HepG2 (cell line): ENCODE measurements at regions not wholly inside any gene's neighbourhood (a gene's known extent, or its start where the extent isn't known, plus 50 kb on each side); places are given as distances from the start of the nearest gene placed in this dataset.

Experiments used
- MXI1 ChIP-seq: IDR thresholded peaks from 3 replicates; pipeline ENCODE4 v1.6.1; 2012; ENCODE audit warnings: low read depth, low read length, inconsistent platforms, borderline replicate concordance
- PHF8 ChIP-seq: sonication (generic); formaldehyde crosslinking; IDR thresholded peaks from 2 replicates; pipeline ENCODE4 v1.5.0; 2020; ENCODE audit warnings: missing genetic modification reagents
- POLR2A ChIP-seq, 2 experiments: IDR thresholded peaks; 2 replicates each; pipeline ENCODE4 v1.6.1; 2011; ENCODE audit warnings: low read depth in 2 of 2, low read length in 2 of 2, mild to moderate bottlenecking in 1 of 2, moderate library complexity in 1 of 2; ENCODE audit not compliant: insufficient read depth in 1 of 2
- TF ChIP-seq, protein P1 (sequence below): sonication (generic); formaldehyde crosslinking; IDR thresholded peaks from 2 replicates; pipeline ENCODE4 v1.8.1; 2022; ENCODE audit warnings: low read depth, mild to moderate bottlenecking, missing genetic modification reagents
- TF ChIP-seq, protein P2 (sequence below): sonication (generic); formaldehyde crosslinking; IDR thresholded peaks from 2 replicates; pipeline ENCODE4 v1.4.0; 2020; ENCODE audit warnings: missing genetic modification reagents, mild to moderate bottlenecking, borderline replicate concordance
- TF ChIP-seq, protein P3 (sequence below): sonication (generic); formaldehyde crosslinking; IDR thresholded peaks from 2 replicates; pipeline ENCODE4 v1.4.0; 2020; ENCODE audit warnings: missing genetic modification reagents

DNA sequence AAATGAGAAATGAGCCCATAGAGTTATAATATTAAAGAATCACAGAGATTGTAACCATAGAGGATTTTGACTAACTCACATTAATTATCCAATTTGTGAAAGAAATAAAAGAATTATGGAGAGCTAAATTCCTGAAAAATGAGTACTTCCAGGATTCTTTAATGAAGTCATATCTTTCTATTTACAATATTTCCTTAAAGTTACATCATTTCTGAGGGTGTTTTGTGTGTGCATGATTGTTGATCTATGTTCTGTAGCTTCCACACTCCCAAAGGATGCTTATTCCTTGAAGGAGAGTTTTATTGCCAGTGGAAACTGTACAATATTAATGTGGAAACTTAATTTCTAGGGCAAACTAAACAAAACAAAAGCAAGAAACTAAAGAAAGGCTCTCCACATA, 299.6 kb downstream of the MDFIC start:
- TF ChIP-seq, protein P1, sequence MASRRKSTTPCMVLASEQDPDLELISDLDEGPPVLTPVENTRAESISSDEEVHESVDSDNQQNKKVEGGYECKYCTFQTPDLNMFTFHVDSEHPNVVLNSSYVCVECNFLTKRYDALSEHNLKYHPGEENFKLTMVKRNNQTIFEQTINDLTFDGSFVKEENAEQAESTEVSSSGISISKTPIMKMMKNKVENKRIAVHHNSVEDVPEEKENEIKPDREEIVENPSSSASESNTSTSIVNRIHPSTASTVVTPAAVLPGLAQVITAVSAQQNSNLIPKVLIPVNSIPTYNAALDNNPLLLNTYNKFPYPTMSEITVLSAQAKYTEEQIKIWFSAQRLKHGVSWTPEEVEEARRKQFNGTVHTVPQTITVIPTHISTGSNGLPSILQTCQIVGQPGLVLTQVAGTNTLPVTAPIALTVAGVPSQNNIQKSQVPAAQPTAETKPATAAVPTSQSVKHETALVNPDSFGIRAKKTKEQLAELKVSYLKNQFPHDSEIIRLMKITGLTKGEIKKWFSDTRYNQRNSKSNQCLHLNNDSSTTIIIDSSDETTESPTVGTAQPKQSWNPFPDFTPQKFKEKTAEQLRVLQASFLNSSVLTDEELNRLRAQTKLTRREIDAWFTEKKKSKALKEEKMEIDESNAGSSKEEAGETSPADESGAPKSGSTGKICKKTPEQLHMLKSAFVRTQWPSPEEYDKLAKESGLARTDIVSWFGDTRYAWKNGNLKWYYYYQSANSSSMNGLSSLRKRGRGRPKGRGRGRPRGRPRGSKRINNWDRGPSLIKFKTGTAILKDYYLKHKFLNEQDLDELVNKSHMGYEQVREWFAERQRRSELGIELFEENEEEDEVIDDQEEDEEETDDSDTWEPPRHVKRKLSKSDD (CRISPR knock-in tag), result no peak
- TF ChIP-seq, protein P2, sequence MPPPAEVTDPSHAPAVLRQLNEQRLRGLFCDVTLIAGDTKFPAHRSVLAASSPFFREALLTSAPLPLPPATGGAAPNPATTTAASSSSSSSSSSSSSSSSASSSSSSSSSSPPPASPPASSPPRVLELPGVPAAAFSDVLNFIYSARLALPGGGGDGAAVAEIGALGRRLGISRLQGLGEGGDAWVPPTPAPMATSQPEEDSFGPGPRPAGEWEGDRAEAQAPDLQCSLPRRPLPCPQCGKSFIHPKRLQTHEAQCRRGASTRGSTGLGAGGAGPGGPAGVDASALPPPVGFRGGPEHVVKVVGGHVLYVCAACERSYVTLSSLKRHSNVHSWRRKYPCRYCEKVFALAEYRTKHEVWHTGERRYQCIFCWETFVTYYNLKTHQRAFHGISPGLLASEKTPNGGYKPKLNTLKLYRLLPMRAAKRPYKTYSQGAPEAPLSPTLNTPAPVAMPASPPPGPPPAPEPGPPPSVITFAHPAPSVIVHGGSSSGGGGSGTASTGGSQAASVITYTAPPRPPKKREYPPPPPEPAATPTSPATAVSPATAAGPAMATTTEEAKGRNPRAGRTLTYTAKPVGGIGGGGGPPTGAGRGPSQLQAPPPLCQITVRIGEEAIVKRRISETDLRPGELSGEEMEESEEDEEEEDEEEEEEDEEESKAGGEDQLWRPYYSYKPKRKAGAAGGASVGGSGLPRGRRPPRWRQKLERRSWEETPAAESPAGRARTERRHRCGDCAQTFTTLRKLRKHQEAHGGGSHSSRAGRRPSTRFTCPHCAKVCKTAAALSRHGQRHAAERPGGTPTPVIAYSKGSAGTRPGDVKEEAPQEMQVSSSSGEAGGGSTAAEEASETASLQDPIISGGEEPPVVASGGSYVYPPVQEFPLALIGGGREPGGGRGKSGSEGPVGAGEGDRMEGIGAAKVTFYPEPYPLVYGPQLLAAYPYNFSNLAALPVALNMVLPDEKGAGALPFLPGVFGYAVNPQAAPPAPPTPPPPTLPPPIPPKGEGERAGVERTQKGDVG (CRISPR knock-in tag), result no peak
- TF ChIP-seq PHF8 (CRISPR knock-in tag), result no peak
- TF ChIP-seq POLR2A (IDR thresholded peaks at IDR 0.05; ENCODE audit: insufficient read depth in 1 of 2, low read depth in 2 of 2, low read length in 2 of 2), result no peak
- no peak for TF ChIP-seq MXI1
- TF ChIP-seq, protein P3, sequence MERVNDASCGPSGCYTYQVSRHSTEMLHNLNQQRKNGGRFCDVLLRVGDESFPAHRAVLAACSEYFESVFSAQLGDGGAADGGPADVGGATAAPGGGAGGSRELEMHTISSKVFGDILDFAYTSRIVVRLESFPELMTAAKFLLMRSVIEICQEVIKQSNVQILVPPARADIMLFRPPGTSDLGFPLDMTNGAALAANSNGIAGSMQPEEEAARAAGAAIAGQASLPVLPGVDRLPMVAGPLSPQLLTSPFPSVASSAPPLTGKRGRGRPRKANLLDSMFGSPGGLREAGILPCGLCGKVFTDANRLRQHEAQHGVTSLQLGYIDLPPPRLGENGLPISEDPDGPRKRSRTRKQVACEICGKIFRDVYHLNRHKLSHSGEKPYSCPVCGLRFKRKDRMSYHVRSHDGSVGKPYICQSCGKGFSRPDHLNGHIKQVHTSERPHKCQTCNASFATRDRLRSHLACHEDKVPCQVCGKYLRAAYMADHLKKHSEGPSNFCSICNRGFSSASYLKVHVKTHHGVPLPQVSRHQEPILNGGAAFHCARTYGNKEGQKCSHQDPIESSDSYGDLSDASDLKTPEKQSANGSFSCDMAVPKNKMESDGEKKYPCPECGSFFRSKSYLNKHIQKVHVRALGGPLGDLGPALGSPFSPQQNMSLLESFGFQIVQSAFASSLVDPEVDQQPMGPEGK (CRISPR knock-in tag), result no peak
